ENCODE measurements at regions not wholly inside any gene's neighbourhood (a gene's known extent, or its start where the extent isn't known, plus 50 kb on each side); places are given as distances from the start of the nearest gene placed in this dataset.

DNA sequence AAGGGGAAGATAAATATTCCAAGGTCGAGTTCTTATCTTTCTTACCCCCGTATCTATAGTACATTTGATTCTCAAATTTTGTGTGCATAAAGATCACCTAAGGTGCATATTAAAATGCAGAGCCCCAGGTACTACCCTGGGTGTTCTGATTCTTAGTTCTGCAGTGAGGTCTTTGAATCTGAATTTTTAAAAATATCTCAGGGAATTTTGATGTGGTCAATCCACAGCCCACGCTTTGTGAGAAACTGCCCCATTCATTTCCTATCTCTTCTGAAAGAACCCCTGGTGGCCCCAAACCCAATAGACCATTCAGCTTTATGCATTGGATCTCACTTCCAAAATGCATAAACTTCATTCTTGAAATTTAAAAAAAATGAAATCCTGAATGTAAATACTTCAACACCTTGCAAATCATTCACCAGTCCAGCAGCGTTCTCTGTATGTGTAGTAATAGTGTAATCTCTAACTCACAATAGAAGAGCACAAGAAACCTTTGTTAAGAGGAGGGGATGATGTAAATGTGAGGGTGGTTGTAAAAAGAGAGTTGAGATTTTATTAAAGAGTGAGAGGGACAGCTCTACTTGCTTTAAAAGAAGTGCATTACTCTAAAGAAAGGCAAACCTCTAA lies 108.8 kb upstream of the ZP4 start:
- H3K9me2 ChIP-seq (ENCODE audit: insufficient read depth, low read length) = no peaks in the 10 kb centered on the region
- ChIA-PET POLR2A (no interaction called here), CTCF (ENCODE audit: unreplicated experiment) (no interaction called here)
- no TSS peak for BruUV-seq (replicated peaks)
- no peak for TF ChIP-seq EZH2phosphoT487 (IDR thresholded peaks at IDR 0.05; ENCODE audit: borderline replicate concordance, low read depth, low read length)
- TF ChIP-seq, protein P1, sequence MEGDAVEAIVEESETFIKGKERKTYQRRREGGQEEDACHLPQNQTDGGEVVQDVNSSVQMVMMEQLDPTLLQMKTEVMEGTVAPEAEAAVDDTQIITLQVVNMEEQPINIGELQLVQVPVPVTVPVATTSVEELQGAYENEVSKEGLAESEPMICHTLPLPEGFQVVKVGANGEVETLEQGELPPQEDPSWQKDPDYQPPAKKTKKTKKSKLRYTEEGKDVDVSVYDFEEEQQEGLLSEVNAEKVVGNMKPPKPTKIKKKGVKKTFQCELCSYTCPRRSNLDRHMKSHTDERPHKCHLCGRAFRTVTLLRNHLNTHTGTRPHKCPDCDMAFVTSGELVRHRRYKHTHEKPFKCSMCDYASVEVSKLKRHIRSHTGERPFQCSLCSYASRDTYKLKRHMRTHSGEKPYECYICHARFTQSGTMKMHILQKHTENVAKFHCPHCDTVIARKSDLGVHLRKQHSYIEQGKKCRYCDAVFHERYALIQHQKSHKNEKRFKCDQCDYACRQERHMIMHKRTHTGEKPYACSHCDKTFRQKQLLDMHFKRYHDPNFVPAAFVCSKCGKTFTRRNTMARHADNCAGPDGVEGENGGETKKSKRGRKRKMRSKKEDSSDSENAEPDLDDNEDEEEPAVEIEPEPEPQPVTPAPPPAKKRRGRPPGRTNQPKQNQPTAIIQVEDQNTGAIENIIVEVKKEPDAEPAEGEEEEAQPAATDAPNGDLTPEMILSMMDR (conservative IDR thresholded peaks at IDR 0.05; ENCODE audit: low read length) = no peak
- no peak for DNase-seq (ENCODE audit: low spot score)
- H4K20me1 ChIP-seq (ENCODE audit: insufficient read depth, low read length) = no peaks in the 10 kb centered on the region
- H2AFZ ChIP-seq (ENCODE audit: low read length) = no peak overlapping the region
- no peaks in the 10 kb centered on the region for H3K79me2 ChIP-seq (ENCODE audit: insufficient read depth, low read depth, low read length)
- H3K4me1 ChIP-seq (ENCODE audit: insufficient read depth, low read length, poor library complexity, severe bottlenecking) = no peaks in the 10 kb centered on the region
- H3K27ac ChIP-seq (ENCODE audit: low read depth, low read length, poor library complexity, severe bottlenecking) = no peak overlapping the region
- H3K4me3 ChIP-seq (ENCODE audit: low read depth, low read length, poor library complexity, severe bottlenecking) = no peak overlapping the region
- intact Hi-C loops (cut with micrococcal nuclease; ENCODE audit: unreplicated experiment) = no loop called here
- H3K36me3 ChIP-seq (ENCODE audit: insufficient read depth, low read length) = no peaks in the 10 kb centered on the region
- no peaks in the 10 kb centered on the region for H3K9me3 ChIP-seq (ENCODE audit: low read length)
- no peak overlapping the region for H3K4me2 ChIP-seq (ENCODE audit: low read length)

DNA sequence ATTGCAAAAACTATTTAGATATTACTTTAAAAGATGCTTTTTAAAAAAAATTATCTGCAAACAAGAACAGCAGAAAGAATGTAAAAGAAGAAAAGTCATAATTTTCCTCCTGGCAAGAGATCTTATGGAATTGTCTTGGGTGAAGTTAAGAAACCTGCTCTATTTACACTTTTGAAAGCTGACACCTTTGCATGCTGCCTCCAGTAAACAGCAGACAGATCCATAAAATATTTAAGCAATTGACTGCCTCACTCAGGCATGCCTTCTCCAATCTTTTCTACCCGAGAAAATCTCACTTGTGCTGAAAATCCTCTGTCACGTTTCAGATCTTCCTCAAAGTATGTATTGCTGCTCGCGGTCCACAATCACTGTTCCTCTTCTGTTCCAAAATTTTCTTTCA lies 107.9 kb upstream of the ZP4 start:
- H3K36me3 ChIP-seq (ENCODE audit: insufficient read depth, low read length) = no peaks in the 10 kb centered on the region
- no peak overlapping the region for H3K27ac ChIP-seq (ENCODE audit: low read depth, low read length, poor library complexity, severe bottlenecking)
- H3K4me2 ChIP-seq (ENCODE audit: low read length) = no peak overlapping the region
- intact Hi-C loops (cut with micrococcal nuclease; ENCODE audit: unreplicated experiment) = no loop called here
- DNase-seq (ENCODE audit: low spot score) = no peak
- no peaks in the 10 kb centered on the region for H3K9me2 ChIP-seq (ENCODE audit: insufficient read depth, low read length)
- POLR2A ChIA-PET = no interaction called here
- no peaks in the 10 kb centered on the region for H3K4me1 ChIP-seq (ENCODE audit: insufficient read depth, low read length, poor library complexity, severe bottlenecking)
- BruUV-seq (replicated peaks) = no TSS peak
- no peaks in the 10 kb centered on the region for H3K9me3 ChIP-seq (ENCODE audit: low read length)
- no peak overlapping the region for H2AFZ ChIP-seq (ENCODE audit: low read length)
- no peak overlapping the region for H3K4me3 ChIP-seq (ENCODE audit: low read depth, low read length, poor library complexity, severe bottlenecking)
- CTCF ChIA-PET (ENCODE audit: unreplicated experiment) = no interaction called here
- H3K79me2 ChIP-seq (ENCODE audit: insufficient read depth, low read depth, low read length) = no peaks in the 10 kb centered on the region
- no peaks in the 10 kb centered on the region for H4K20me1 ChIP-seq (ENCODE audit: insufficient read depth, low read length)
- TF ChIP-seq, protein P1 (conservative IDR thresholded peaks at IDR 0.05; ENCODE audit: low read length) = no peak
- TF ChIP-seq EZH2phosphoT487 (IDR thresholded peaks at IDR 0.05; ENCODE audit: borderline replicate concordance, low read depth, low read length) = no peak

DNA sequence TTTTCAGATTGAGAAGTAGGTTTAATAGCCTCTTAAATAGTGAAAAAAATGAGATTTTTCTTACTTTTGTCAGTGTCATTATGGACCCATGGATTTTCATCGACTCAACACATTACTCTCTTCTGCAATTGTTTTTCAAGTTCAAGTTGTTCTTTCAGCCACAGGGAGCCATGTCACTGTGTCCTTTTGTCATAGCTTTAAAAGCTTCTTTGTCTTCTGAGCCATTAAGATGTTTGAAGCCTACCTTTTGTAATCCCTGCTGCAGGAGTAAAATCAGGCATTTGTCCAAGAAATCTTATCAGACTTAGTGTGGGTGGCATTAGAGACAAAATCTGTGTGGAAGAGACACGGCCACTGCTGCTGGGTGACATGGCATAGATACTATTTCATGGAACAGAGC lies 92.8 kb upstream of the ZP4 start:
- TF ChIP-seq, protein P1 (conservative IDR thresholded peaks at IDR 0.05; ENCODE audit: low read length) = no peak
- no peak for TF ChIP-seq EZH2phosphoT487 (IDR thresholded peaks at IDR 0.05; ENCODE audit: borderline replicate concordance, low read depth, low read length)
- no peaks in the 10 kb centered on the region for H3K9me2 ChIP-seq (ENCODE audit: insufficient read depth, low read length)
- no peak overlapping the region for H3K4me3 ChIP-seq (ENCODE audit: low read depth, low read length, poor library complexity, severe bottlenecking)
- H3K36me3 ChIP-seq (ENCODE audit: insufficient read depth, low read length) = no peaks in the 10 kb centered on the region
- no peak overlapping the region for H3K4me2 ChIP-seq (ENCODE audit: low read length)
- H2AFZ ChIP-seq (ENCODE audit: low read length) = no peak overlapping the region
- no peaks in the 10 kb centered on the region for H3K9me3 ChIP-seq (ENCODE audit: low read length)
- ChIA-PET POLR2A (no interaction called here), CTCF (ENCODE audit: unreplicated experiment) (no interaction called here)
- BruUV-seq (replicated peaks) = no TSS peak
- H3K27ac ChIP-seq (ENCODE audit: low read depth, low read length, poor library complexity, severe bottlenecking) = no peak overlapping the region
- intact Hi-C loops (cut with micrococcal nuclease; ENCODE audit: unreplicated experiment) = no loop called here
- H3K4me1 ChIP-seq (ENCODE audit: insufficient read depth, low read length, poor library complexity, severe bottlenecking) = no peaks in the 10 kb centered on the region
- no peaks in the 10 kb centered on the region for H3K79me2 ChIP-seq (ENCODE audit: insufficient read depth, low read depth, low read length)
- H4K20me1 ChIP-seq (ENCODE audit: insufficient read depth, low read length) = no peaks in the 10 kb centered on the region
- DNase-seq (ENCODE audit: low spot score) = no peak

Measured in OCI-LY7 (cell line).